PC-9 (cell line): ENCODE measurements at regions not wholly inside any gene's neighbourhood (a gene's known extent, or its start where the extent isn't known, plus 50 kb on each side); places are given as distances from the start of the nearest gene placed in this dataset.
"Not testable (repeated sequence)": the region's sequence is repeated elsewhere in the genome, so short reads cannot be mapped to it uniquely, and the experiment has no call there.

Experiments used
- BruUV-seq: library from RNA; stranded (reverse); fragments of 400-500 nt; replicated peaks from 2 replicates; lab custom pipeline; 2021; lab: Mats Ljungman, UMichigan
- CTCF ChIA-PET: fragments of 300-600 bp; sonication (Branson Sonifier 250); formaldehyde crosslinking; loops from one replicate; lab custom pipeline; 2022; ENCODE audit warnings: antibody characterized with exemption; lab: Charles Lee
- POLR2A ChIA-PET: fragments of 300-600 bp; sonication (Branson Sonifier 250); formaldehyde crosslinking; loops from one replicate; lab custom pipeline; 2022; ENCODE audit warnings: antibody characterized with exemption; ENCODE audit not compliant: unreplicated experiment; lab: Charles Lee
- DNase-seq, 2 experiments: peaks; one replicate each; pipeline versions ENCODE4 v3.0.0 to v3.0.0-alpha.2; 2015 to 2022; ENCODE audit warnings: mixed read lengths in 1 of 2
- H2AFZ ChIP-seq: fragments of 200-600 bp; sonication (generic); 2 replicates; pipeline ENCODE4 v1.8.1; 2017; ENCODE audit warnings: antibody characterized with exemption
- H3F3A ChIP-seq: fragments of 200-600 bp; sonication (generic); 2 replicates; pipeline ENCODE4 v1.8.1; 2017; ENCODE audit warnings: antibody characterized with exemption, mild to moderate bottlenecking, low read depth; ENCODE audit not compliant: insufficient read depth
- H3K27ac ChIP-seq: fragments of 200-600 bp; sonication (generic); 2 replicates; pipeline ENCODE4 v1.6.1; 2016; ENCODE audit warnings: mixed run types
- H3K27me3 ChIP-seq: fragments of 200-600 bp; sonication (generic); 2 replicates; pipeline ENCODE4 v1.6.1; 2016; ENCODE audit warnings: low read depth, mixed run types; ENCODE audit not compliant: insufficient read depth
- H3K36me3 ChIP-seq: fragments of 200-600 bp; sonication (generic); 2 replicates; pipeline ENCODE4 v1.6.1; 2016; ENCODE audit warnings: low read depth, mixed run types
- H3K4me1 ChIP-seq: fragments of 200-600 bp; sonication (generic); replicated peaks from 2 replicates; pipeline ENCODE4 v1.6.1; 2016; ENCODE audit warnings: mixed run types; ENCODE audit not compliant: insufficient read depth
- H3K4me2 ChIP-seq: fragments of 200-600 bp; sonication (generic); 2 replicates; pipeline ENCODE4 v1.6.1; 2017; ENCODE audit warnings: mixed run types
- H3K4me3 ChIP-seq: fragments of 200-600 bp; sonication (generic); 2 replicates; pipeline ENCODE4 v1.6.1; 2016; ENCODE audit warnings: mixed run types
- H3K79me2 ChIP-seq: fragments of 200-600 bp; sonication (generic); 2 replicates; pipeline ENCODE4 v1.6.1; 2017; ENCODE audit warnings: low read depth, mixed run types
- H3K9me2 ChIP-seq: fragments of 200-600 bp; sonication (generic); 2 replicates; pipeline ENCODE4 v1.8.1; 2017; ENCODE audit warnings: mild to moderate bottlenecking; ENCODE audit not compliant: insufficient read depth
- H3K9me3 ChIP-seq: fragments of 200-600 bp; sonication (generic); 2 replicates; pipeline ENCODE4 v1.8.1; 2016; ENCODE audit warnings: low read depth; ENCODE audit not compliant: insufficient read depth
- H4K20me1 ChIP-seq: fragments of 200-600 bp; sonication (generic); 2 replicates; pipeline ENCODE4 v1.8.1; 2017; ENCODE audit not compliant: insufficient read depth
- CTCF ChIP-seq: fragments of 200-600 bp; sonication (generic); conservative IDR thresholded peaks from 2 replicates; pipeline ENCODE4 v1.6.1; 2017; ENCODE audit warnings: mixed run types, antibody characterized with exemption, mild to moderate bottlenecking, moderate library complexity
- EZH2 ChIP-seq: fragments of 200-600 bp; sonication (generic); IDR thresholded peaks from 2 replicates; pipeline ENCODE4 v1.8.0; 2017; ENCODE audit warnings: antibody characterized with exemption, low read depth
- intact Hi-C: fragments of 100-400 bp; cut with micrococcal nuclease; formaldehyde crosslinking; loops from one replicate; pipeline ENCODE4 v1.10.0; 2022; ENCODE audit not compliant: unreplicated experiment

- no TSS peak for BruUV-seq
- H3K79me2 ChIP-seq = no peaks in the 10 kb centered on the region
- ChIA-PET CTCF (no interaction called here), POLR2A (no interaction called here)
- TF ChIP-seq CTCF (no peak), EZH2 (no peak)
- no peaks in the 10 kb centered on the region for H3K4me1 ChIP-seq
- H3K4me2 ChIP-seq = no peak overlapping the region
- H3K9me3 ChIP-seq = 0 out of 2 replicates have a peak, but pooled peaks cover 3% of the 10 kb centered on the region
- no peaks in the 10 kb centered on the region for H3F3A ChIP-seq
- H3K36me3 ChIP-seq = no peaks in the 10 kb centered on the region
- H3K27ac ChIP-seq = no peak overlapping the region
- H2AFZ ChIP-seq = no peak overlapping the region
- no peaks in the 10 kb centered on the region for H3K9me2 ChIP-seq
- H3K4me3 ChIP-seq = no peak overlapping the region
- no peaks in the 10 kb centered on the region for H4K20me1 ChIP-seq
- intact Hi-C loops = loop anchor here (10.0 kb wide), 1 partner anchor 1374 kb away; no protein-coding TSS in a partner anchor
- peak in 1 of 2 experiments; percentile 15 for DNase-seq
- peaks cover 11% of the 10 kb centered on the region for H3K27me3 ChIP-seq
These were observed 83.8 kb upstream of the KIF26B start for GRCh38 chr1:245070836-245071615.

GRCh38 chr1:245067257-245067656, 87.5 kb upstream of the KIF26B start:
- Histone ChIP-seq H3K4me3 (no peak overlapping the region), H3K9me3 (no peaks in the 10 kb centered on the region), H3F3A (no peaks in the 10 kb centered on the region), H4K20me1 (no peaks in the 10 kb centered on the region), H3K4me1 (no peaks in the 10 kb centered on the region), H3K4me2 (no peak overlapping the region), H2AFZ (no peak overlapping the region), H3K36me3 (no peaks in the 10 kb centered on the region), H3K9me2 (no peaks in the 10 kb centered on the region), H3K27me3 (peaks cover 19% of the 10 kb centered on the region), H3K27ac (no peak overlapping the region), H3K79me2 (no peaks in the 10 kb centered on the region)
- TF ChIP-seq EZH2 (no peak), CTCF (no peak)
- no peak for DNase-seq
- intact Hi-C loops = no loop called here
- ChIA-PET POLR2A (no interaction called here), CTCF (no interaction called here)
- BruUV-seq = no TSS peak

GRCh38 chr1:245062741-245063305, 92.0 kb upstream of the KIF26B start:
- Histone ChIP-seq H3K9me3 (no peaks in the 10 kb centered on the region), H3K4me3 (no peak overlapping the region), H3K27ac (no peak overlapping the region), H3K36me3 (no peaks in the 10 kb centered on the region), H3K9me2 (no peaks in the 10 kb centered on the region), H3K4me2 (no peak overlapping the region), H3F3A (no peaks in the 10 kb centered on the region), H4K20me1 (no peaks in the 10 kb centered on the region), H2AFZ (no peak overlapping the region), H3K79me2 (no peaks in the 10 kb centered on the region), H3K4me1 (no peaks in the 10 kb centered on the region), H3K27me3 (peaks cover 24% of the 10 kb centered on the region)
- intact Hi-C loops = no loop called here
- POLR2A ChIA-PET = no interaction called here
- CTCF ChIA-PET = no interaction called here
- BruUV-seq = no TSS peak
- DNase-seq = no peak
- TF ChIP-seq CTCF (no peak), EZH2 (no peak)

GRCh38 chr1:245061808-245062207, 93.0 kb upstream of the KIF26B start:
- H3K9me2 ChIP-seq, H3K4me1 ChIP-seq, H3K9me3 ChIP-seq, H2AFZ ChIP-seq, H3K79me2 ChIP-seq, H3K36me3 ChIP-seq, H3K4me3 ChIP-seq, POLR2A ChIA-PET, BruUV-seq, H3K27ac ChIP-seq, H3F3A ChIP-seq, H3K4me2 ChIP-seq, intact Hi-C loops, H4K20me1 ChIP-seq, DNase-seq, CTCF ChIA-PET: not testable (repeated sequence)
- H3K27me3 ChIP-seq = peaks cover 20% of the 10 kb centered on the region
